ENCODE measurements at regions not wholly inside any gene's neighbourhood (a gene's known extent, or its start where the extent isn't known, plus 50 kb on each side); places are given as distances from the start of the nearest gene placed in this dataset.

- Histone ChIP-seq H3K36me3 (ENCODE audit: insufficient read depth, low read length) (no peaks in the 10 kb centered on the region), H3K9me3 (ENCODE audit: insufficient read depth, low read length, severe bottlenecking) (no peaks in the 10 kb centered on the region), H3K4me3 (ENCODE audit: low read depth in 1 of 2, low read length in 2 of 2) (no peak overlapping the region), H4K20me1 (ENCODE audit: insufficient read depth, low read length) (no peaks in the 10 kb centered on the region), H3K4me1 (ENCODE audit: insufficient read depth, low read length) (no peaks in the 10 kb centered on the region), H3K9ac (ENCODE audit: low read depth, low read length) (no peak overlapping the region), H3K4me2 (ENCODE audit: insufficient read depth, low read length) (no peak overlapping the region), H3K79me2 (ENCODE audit: insufficient read depth, low read length) (no peaks in the 10 kb centered on the region), H3K27ac (ENCODE audit: low read length) (no peak overlapping the region), H2AFZ (ENCODE audit: low read depth, low read length) (no peak overlapping the region), H3K27me3 (ENCODE audit: insufficient read depth, low read length, poor library complexity) (no peaks in the 10 kb centered on the region)
- no peak for DNase-seq
- no peak for ATAC-seq (ENCODE audit: insufficient read depth, low read depth)
- TF ChIP-seq, protein P1, sequence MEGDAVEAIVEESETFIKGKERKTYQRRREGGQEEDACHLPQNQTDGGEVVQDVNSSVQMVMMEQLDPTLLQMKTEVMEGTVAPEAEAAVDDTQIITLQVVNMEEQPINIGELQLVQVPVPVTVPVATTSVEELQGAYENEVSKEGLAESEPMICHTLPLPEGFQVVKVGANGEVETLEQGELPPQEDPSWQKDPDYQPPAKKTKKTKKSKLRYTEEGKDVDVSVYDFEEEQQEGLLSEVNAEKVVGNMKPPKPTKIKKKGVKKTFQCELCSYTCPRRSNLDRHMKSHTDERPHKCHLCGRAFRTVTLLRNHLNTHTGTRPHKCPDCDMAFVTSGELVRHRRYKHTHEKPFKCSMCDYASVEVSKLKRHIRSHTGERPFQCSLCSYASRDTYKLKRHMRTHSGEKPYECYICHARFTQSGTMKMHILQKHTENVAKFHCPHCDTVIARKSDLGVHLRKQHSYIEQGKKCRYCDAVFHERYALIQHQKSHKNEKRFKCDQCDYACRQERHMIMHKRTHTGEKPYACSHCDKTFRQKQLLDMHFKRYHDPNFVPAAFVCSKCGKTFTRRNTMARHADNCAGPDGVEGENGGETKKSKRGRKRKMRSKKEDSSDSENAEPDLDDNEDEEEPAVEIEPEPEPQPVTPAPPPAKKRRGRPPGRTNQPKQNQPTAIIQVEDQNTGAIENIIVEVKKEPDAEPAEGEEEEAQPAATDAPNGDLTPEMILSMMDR (IDR thresholded peaks at IDR 0.05; ENCODE audit: borderline replicate concordance, extremely low read depth, low read length, poor library complexity, severe bottlenecking), result no peak
- no peak for TF ChIP-seq EZH2 (IDR thresholded peaks at IDR 0.05; ENCODE audit: borderline replicate concordance, low read depth, low read length, severe bottlenecking)
Measured at GRCh38 chr2:225797394-225797793, 397.9 kb downstream of the NYAP2 start.

- Histone ChIP-seq H3K4me2 (ENCODE audit: insufficient read depth, low read length) (no peak overlapping the region), H3K27ac (ENCODE audit: low read length) (no peak overlapping the region), H3K4me1 (ENCODE audit: insufficient read depth, low read length) (no peaks in the 10 kb centered on the region), H3K9me3 (ENCODE audit: insufficient read depth, low read length, severe bottlenecking) (no peaks in the 10 kb centered on the region), H3K36me3 (ENCODE audit: insufficient read depth, low read length) (no peaks in the 10 kb centered on the region), H2AFZ (ENCODE audit: low read depth, low read length) (no peak overlapping the region), H3K79me2 (ENCODE audit: insufficient read depth, low read length) (no peaks in the 10 kb centered on the region), H3K27me3 (ENCODE audit: insufficient read depth, low read length, poor library complexity) (no peaks in the 10 kb centered on the region), H3K9ac (ENCODE audit: low read depth, low read length) (no peak overlapping the region), H4K20me1 (ENCODE audit: insufficient read depth, low read length) (no peaks in the 10 kb centered on the region), H3K4me3 (ENCODE audit: low read depth in 1 of 2, low read length in 2 of 2) (no peak overlapping the region)
- TF ChIP-seq, protein P1 (IDR thresholded peaks at IDR 0.05; ENCODE audit: borderline replicate concordance, extremely low read depth, low read length, poor library complexity, severe bottlenecking), result no peak
- DNase-seq (no peak), ATAC-seq (ENCODE audit: insufficient read depth, low read depth) (no peak)
Measured at GRCh38 chr2:225794652-225795400, 395.3 kb downstream of the NYAP2 start.

GRCh38 chr2:225793736-225794550 is 394.4 kb downstream of the NYAP2 start:
- TF ChIP-seq, protein P1 (IDR thresholded peaks at IDR 0.05; ENCODE audit: borderline replicate concordance, extremely low read depth, low read length, poor library complexity, severe bottlenecking), result no peak
- no peak for TF ChIP-seq EZH2 (IDR thresholded peaks at IDR 0.05; ENCODE audit: borderline replicate concordance, low read depth, low read length, severe bottlenecking)
- no peaks in the 10 kb centered on the region for H4K20me1 ChIP-seq (ENCODE audit: insufficient read depth, low read length)
- no peak overlapping the region for H2AFZ ChIP-seq (ENCODE audit: low read depth, low read length)
- no peaks in the 10 kb centered on the region for H3K36me3 ChIP-seq (ENCODE audit: insufficient read depth, low read length)
- DNase-seq, result no peak
- no peaks in the 10 kb centered on the region for H3K27me3 ChIP-seq (ENCODE audit: insufficient read depth, low read length, poor library complexity)
- no peaks in the 10 kb centered on the region for H3K4me1 ChIP-seq (ENCODE audit: insufficient read depth, low read length)
- no peaks in the 10 kb centered on the region for H3K79me2 ChIP-seq (ENCODE audit: insufficient read depth, low read length)
- H3K4me3 ChIP-seq (ENCODE audit: low read depth in 1 of 2, low read length in 2 of 2), result no peak overlapping the region
- H3K9me3 ChIP-seq (ENCODE audit: insufficient read depth, low read length, severe bottlenecking), result no peaks in the 10 kb centered on the region
- no peak overlapping the region for H3K27ac ChIP-seq (ENCODE audit: low read length)
- H3K9ac ChIP-seq (ENCODE audit: low read depth, low read length), result no peak overlapping the region
- H3K4me2 ChIP-seq (ENCODE audit: insufficient read depth, low read length), result no peak overlapping the region
- ATAC-seq (ENCODE audit: insufficient read depth, low read depth), result no peak
